ENCODE measurements at regions not wholly inside any gene's neighbourhood (a gene's known extent, or its start where the extent isn't known, plus 50 kb on each side); places are given as distances from the start of the nearest gene placed in this dataset.
"Not testable (repeated sequence)": the region's sequence is repeated elsewhere in the genome, so short reads cannot be mapped to it uniquely, and the experiment has no call there.

DNA sequence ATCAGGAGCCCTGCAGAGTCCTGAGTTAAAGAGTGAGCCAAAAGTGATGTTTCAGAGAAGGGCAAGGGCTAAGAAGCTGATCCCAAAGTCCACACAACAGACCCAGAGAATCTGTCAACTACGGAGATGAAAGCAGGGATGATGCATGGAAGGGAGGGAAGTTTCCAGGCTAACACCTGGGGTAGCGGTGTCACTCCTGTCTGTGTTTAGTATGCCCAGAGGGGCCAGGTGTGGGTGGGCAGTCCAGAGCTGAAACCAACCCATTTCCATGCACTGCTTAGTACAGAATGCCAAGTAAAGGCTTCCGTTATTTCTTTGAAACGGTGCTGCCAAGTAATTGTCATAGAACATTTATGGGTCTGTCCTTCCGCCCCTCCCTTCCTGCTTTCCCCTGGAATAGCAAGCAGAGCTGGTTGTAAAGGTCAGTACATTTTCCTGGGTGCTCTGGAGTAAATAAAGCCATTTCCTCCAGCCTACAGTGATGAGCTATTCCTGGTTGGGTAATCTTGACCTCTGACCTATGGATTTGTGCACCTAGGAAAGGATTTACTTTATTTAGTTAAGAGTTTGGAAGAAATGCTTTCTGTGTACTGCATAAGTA lies 58.6 kb upstream of the WIPF3 start:
- TF ChIP-seq, protein P1, sequence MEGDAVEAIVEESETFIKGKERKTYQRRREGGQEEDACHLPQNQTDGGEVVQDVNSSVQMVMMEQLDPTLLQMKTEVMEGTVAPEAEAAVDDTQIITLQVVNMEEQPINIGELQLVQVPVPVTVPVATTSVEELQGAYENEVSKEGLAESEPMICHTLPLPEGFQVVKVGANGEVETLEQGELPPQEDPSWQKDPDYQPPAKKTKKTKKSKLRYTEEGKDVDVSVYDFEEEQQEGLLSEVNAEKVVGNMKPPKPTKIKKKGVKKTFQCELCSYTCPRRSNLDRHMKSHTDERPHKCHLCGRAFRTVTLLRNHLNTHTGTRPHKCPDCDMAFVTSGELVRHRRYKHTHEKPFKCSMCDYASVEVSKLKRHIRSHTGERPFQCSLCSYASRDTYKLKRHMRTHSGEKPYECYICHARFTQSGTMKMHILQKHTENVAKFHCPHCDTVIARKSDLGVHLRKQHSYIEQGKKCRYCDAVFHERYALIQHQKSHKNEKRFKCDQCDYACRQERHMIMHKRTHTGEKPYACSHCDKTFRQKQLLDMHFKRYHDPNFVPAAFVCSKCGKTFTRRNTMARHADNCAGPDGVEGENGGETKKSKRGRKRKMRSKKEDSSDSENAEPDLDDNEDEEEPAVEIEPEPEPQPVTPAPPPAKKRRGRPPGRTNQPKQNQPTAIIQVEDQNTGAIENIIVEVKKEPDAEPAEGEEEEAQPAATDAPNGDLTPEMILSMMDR (IDR thresholded peaks at IDR 0.05) = not testable (repeated sequence)
- not testable (repeated sequence) for TF ChIP-seq POLR2A (IDR thresholded peaks at IDR 0.05)

Measured in right lobe of liver (tissue), 4 donors.